GM19025 (cell line): ENCODE measurements at regions not wholly inside any gene's neighbourhood (a gene's known extent, or its start where the extent isn't known, plus 50 kb on each side); places are given as distances from the start of the nearest gene placed in this dataset.
"Not testable (repeated sequence)": the region's sequence is repeated elsewhere in the genome, so short reads cannot be mapped to it uniquely, and the experiment has no call there.

Experiments
- ATAC-seq: cut with Tn5 transposase; IDR thresholded peaks from one replicate; pipeline ENCODE4 v1.9.1; 2021; ENCODE audit warnings: mild to moderate bottlenecking, low read depth, moderate library complexity; ENCODE audit not compliant: unreplicated experiment

DNA sequence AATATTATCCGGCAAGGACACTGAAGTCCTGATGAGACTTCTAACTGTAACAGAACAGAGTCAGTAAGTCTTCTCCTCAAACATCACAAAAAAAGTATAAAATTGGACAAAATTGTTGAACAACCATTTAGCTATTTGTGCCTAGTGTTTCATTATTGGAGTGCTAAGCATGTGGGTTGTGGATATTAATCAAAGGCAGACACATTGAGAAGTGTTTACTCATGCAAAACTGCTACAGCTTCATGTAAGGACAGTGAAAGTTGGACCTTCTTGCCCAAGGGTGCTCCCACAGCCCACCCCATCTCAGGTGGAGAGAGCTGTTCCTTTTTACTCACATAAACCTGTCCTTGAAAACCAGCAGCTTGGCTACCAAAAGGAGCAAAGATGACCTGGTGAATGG, 355.1 kb upstream of the DAB2 start:
- ATAC-seq: no peak

DNA sequence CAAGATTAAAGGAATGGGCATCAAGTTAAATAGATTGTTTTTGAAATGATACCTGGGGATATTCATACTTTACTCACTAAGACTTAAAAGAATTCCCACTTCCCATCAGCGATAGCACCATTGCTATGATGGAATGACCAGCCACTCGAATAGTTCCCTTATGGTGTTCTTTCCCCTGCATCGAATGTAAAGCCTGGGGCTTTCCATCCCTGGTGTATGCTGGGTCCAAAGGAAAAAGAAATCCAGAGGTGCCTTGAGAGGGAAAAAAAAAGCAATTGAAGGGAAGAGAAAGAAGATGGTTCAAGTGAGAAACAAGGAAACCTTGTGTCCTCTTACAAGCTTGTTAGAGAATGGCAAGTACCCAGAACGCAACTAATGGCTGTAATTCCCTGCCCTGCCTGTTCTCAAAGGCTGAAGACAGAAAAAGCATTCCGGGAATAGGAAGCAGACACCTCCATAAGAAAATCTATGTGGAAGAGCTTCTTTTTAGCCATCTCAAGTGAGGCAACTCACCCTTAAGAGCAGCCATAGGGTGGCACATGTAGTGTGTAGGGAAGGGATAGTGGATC, 351.1 kb upstream of the DAB2 start:
- ATAC-seq: no peak

DNA sequence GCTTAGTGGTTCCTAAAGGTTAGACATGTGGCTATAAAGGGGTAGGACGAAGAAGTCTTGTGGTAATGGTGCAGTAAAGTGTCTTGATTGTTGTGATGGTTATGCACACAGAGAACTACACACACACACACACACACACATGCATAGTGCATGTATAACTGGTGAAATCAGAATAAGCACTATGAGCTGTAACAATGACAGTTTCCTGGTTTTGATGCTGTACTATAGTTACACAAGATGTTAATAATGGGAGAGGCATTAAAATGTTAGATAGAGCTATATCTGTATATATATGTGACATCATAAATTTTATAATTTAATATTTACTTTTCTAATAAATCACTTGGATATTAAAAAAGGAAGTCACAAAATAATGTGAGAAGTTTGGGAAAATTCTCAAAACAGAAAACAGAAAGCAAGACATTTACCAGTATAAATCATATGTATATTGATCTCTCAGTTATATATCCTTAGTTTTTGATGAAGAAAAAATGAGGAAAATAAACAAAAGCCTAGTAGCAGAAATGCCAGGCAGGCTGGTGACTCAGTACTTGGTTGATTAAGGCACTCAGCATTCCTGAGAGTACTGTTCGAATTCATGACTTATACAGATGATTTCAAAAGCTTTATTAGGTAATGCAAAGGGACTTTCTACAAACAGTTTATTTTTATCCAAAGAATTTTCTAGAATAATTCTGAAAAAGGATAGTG, 350.5 kb upstream of the DAB2 start:
- no peak for ATAC-seq

DNA sequence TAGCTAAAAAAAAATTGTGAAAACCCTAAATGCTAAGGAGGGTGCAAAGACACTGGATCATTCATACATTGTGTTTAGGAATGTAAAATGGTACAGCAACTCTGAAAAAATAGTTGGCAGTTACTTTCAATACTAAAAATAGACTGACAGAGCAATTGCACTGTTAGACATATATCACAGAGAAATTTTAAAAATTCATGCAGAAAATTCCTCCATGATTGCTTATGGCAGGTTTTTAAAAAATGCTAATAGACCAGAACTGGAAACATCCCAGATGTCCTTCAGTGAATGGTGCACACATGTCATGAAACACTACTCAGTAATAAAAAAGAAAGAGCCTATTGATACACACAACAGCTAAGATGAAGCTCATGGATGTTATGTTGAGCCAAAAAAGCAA, 349.8 kb upstream of the DAB2 start:
- no peak for ATAC-seq

DNA sequence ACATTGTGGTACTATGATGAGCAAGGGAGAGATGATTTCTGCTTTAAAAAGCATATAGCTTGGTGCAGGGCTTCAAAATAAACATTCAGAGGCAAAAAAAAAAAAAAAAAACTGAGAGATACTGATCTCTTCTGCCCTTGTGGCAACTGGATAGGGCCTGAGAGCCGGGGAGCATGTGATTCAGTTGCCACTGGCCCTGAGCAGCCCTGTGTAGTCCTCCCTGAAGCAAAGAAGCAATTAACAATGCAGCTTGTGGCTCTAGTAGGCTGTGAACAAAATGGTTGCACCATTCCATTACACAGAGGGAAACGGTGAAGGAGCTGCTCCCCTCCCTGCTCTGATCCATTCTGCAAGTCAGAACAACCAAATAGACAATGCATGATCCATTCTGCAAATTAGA, 347.5 kb upstream of the DAB2 start:
- ATAC-seq: no peak

DNA sequence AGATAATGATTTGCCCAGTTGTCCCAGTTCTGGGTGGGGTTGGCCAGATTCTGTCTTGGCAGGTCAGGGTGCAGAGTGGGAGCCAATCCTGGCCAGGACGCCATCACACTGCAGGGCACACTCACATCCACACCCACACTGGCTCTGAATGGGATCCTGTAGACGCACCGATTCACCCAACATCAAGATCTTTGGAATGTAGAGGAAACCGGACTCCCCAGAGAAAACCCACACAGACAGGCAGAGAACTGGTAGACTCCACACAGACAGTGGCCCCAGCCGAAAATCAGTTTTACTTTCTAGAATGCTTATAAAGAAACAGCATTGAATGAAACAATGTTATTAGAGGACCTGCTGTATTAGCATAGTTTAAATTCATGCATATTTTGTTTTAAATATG, 343.1 kb upstream of the DAB2 start:
- no peak for ATAC-seq

DNA sequence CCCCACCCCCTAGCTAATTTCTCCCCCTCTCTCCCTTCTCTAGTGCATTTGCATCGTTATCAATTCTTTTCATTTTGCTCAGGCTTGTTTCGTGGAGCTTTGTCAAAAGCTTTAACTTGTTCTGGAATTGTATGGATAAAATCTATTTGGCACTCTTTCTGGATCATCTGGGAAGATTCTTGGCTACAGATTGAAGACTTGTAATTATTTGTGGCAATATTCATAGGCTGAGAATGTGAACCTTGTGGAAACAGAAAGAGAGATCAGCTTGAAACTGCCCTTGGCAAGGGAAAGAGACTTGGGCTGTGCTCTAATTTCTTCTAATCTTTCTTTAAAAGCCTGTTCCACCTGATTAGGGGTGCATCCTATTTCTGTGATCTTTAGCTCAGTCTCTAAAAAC, 340.6 kb upstream of the DAB2 start:
- no peak for ATAC-seq

DNA sequence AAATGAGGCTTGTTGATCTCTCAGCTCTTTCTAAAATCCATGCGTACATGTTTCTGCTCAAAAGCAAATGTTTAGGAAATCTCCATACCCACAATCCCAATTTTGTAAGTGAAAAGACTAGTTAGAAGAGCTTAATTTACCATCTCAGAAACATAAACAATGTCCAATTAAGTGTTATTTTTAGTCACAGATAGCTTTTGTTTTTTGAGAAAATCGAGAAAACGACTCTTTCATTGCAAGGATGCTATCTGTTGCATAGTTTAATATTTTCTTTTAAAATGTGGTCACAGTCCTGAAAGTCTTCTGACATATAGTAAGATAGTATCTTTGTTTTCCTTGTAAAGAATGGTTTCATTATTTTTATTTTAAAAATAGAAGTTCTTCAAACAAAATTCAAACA, 338.0 kb upstream of the DAB2 start:
- no peak for ATAC-seq

DNA sequence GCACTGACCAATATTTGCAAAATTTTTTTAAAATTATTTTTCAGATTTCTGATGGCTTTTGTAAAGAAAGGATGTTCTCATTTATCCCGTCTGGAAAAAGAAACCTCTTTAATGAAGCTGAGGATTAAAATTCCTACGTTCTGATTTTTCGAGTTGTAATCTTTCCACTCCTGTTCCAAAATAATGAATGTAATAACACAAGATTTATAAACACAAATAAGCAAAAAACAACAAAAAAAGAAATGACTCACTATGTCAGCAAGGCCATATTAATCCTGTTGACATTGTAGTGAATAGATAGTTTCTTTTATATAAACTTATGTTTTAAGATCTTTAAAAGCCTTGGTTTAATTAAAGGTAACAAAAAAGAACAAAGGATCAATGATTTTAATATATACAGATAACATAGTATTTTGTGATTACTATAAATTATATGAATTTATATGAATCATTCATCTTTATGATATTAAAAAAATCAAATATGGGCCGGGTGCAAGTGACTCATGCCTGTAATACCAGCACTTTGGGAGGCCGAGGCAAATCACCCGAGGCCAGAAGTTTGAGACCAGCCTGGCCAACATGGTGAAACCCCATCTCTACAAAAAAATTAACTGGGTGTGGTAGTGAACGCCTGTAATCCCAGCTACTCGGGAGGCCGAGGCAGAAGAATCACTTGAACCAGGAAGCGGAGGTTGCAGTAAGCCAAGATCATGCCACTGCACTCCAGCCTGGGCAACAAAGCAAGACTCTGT, 336.6 kb upstream of the DAB2 start:
- ATAC-seq: no peak

DNA sequence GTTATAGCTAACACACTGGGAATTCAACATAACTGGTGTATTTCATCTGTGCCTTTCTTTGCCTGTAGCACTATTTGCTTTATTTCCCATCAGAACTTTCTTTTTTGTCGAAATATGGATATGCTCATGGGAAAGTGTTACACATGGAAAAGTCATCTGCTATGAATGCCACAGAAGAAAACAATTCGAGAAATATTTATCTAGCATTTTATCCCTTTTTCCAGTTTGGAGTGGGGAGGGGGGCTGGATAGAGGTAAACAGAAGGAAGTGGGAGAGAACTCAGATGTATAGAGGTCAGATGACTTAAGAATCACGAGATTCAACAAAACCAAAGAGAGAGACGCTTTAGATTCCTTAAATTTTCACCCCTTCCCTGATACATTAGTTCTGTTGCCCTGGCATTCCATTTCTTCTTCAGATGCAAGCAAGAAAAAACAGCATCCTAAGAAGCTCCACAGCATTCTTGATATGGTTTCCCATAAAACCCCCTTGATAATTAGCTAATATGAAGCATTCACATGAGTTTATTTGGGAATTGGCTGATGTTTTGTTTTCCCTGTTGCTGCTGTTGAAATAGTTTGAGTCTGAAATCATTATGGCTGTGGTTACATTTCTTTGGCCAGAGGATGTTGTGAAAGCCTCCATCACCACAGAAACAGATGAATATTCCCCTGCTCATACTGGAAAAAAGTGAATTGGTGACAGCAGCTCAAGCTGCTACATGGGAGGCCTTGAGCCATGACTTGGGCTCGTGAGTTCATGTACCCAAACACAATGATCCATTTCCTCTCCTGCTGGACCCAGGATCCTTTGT, 335.8 kb upstream of the DAB2 start:
- ATAC-seq: no peak

DNA sequence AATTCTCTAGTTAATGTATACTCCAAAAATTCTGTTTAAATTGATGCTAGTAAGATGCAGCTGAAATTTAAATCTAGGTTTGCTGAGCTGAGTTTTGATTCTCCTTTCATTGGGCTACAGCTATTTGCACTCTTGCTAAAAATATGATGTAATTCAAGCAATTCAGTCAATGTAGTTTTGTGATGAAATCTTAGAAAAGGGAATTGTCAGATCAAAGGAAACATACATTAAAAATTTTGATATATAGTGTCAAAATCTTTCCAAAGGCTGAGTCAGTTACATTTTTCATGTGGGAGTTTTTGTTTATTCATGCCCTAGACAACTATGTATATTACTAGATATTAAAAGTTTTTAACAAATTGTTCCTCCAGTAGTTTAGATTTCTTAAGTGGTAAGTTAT, 334.9 kb upstream of the DAB2 start:
- no peak for ATAC-seq

DNA sequence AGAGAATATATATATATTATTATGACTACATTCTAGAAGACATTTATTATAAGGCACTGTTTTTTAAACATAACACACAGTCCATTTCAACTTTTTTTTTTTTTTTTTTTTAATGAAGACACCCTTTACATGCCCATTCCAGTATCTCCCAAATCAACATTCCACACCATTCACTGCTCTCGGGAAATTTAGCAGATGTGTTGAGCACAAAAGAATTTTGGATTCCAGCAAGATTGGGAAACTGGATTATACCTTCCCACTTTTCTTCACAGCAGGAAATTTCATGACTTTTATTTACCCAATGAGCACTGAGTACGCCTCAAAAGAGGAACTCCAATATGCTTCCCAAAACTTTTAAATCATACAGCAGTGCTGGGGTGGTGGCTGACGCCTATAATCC, 333.6 kb upstream of the DAB2 start:
- no peak for ATAC-seq

DNA sequence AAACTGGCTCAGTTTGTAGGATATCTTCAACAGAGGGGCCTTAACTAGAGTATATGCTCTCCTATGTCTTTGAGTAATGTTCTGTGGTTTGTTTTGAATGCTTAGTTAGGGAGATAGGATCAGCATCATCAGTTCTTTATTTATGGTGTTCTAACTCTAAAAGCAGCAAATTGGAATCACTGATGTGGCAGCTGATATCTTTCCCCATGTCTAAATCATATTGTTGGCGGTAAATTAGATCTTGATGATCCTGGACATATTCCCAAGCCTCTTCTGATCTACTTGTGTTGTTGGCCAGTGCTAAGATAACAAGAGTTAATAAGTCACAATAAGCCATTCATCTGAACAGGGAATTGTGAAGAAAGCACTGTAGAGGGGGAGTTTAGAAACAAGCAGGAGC, 332.4 kb upstream of the DAB2 start:
- ATAC-seq: no peak

DNA sequence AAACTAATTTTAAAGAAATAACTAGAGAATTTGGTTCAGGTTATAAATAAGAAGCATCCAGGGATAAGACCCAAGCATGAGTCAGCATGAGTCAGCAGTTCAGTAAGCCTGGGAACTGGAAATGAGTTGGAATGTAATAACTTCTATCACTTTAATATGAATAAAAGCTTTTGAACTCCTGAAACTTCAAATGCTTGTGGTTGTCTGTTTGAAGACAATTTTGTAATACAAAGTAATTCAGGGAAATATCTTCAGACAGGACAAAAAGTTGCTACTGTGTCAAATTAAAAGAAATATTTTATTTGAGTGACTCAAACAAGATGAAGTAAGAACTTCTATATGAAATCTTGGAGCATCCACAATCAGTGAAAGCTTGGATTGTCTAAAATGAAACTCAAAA, 331.2 kb upstream of the DAB2 start:
- no peak for ATAC-seq

DNA sequence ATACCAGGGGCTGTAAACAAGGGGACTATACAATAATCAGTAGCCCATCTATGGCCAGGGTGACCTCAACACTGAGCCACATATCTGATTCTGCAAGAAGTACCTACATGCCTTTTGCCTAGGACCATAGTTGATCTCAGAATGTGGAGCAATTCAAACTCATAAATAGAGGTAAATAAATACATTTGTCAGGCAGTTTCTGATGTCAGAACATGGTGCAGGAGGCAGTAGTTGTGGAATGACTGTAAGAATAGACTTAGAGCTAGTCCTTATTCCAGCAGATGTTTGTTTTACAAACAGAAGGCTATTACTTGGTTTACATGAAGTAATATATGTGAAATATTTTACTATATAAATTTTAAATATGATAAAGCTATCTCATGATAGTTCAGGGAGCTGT, 330.7 kb upstream of the DAB2 start:
- ATAC-seq: no peak

DNA sequence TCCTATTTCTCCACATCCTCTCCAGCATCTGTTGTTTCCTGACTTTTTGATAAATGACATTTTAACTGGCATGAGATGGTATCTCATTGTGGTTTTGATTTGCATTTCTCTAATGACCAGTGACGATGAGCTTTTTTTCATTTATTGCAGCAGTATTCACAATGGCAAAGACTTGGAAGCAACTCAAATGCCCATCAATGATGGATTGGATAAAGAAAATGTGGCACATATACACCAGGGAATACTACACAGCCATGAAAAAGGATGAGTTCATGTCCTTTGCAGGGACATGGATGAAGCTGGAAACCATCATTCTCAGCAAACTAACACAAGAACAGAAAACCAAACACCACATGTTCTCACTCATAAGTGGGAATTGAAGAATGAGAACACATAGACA, 329.0 kb upstream of the DAB2 start:
- ATAC-seq: not testable (repeated sequence)

DNA sequence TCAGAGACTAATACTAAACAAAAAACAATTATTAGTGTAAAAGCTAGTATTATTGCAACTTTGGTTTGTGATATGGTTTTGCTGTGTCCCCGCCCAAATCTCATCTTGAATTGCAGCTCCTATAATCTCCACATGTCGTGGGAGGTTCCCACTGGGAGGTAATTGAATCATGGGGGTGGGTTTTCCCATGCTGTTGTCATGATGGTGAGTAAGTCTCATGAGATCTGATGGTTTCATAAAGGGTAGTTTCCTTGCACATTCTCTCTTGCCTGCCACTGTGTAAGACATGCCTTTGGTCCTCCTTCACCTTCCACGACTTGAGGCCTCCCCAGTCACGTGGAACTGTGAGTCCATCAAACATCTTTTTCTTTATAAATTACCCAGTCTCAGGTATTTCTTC, 325.9 kb upstream of the DAB2 start:
- no peak for ATAC-seq

DNA sequence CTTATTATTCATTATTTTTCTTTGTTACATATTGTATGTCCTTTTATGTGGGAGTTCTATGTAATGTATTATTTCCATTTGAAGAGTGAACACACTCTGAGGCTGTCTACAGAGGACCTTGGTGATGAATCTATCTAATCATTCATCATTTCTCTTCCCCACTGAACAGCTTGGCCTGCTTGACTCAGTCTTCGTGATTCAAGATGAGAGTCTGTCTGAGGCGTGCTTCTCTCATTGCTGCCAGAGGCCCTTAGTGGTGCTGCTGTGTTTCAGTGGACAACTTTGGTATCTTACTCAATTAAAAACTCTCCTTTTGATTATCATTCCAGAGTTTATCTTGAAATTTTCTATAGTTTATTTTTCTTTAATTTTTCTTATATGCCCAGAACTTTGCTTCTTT, 318.1 kb upstream of the DAB2 start:
- no peak for ATAC-seq

DNA sequence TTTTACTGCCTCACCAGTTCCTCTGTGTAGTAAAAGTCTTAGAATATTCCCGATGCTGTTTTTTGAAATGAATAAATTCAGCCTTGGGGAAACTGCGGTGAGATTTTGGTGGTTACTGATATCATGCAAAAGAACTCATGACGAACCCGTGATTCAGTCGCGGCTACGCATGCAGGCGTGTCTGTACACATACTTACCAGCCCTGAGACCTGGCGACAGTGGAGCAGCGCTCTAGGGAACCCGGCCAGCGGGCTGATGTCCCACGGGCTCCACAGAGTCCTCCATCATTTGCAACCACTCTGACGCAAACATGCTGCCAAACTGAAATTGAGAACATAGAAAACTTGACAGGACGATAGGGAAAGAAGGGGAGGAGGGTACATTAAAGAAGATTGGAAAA, 315.6 kb upstream of the DAB2 start:
- ATAC-seq: no peak

DNA sequence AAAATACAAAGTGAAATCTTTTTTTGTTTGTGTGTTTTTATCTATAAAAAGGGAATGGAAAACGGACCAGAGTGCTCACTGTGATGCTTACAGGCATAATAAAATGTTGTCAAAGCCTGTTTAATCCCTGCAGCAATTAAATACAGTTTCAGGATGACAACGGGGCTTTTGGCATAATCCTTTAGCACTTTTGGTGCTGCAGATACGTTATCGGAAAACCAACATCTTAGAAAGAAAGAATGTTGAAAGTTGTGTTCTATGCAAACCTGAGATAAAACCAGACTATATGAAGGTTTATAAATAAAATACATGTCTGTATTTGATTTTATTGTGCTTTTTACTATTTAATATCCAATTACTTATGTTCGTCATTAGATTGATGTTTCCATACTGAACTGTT, 307.4 kb upstream of the DAB2 start:
- no peak for ATAC-seq

DNA sequence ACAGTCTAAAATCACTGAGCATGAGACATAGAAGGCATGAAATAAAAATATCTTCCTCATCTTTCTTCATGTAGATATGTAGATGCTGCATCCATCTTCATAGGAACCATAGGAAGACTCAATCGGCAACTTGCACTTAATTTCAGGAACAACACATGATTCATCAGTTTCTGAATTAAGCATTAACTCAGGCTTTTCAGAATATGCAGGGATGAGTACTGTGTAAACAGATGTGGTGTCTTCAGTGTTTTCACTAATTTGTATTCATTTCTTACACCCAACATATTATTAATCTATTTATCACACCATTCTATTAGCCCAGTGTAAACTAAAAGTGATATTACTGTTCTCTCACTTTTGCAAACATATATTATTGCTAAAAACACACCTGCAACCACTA, 305.9 kb upstream of the DAB2 start:
- no peak for ATAC-seq
